CD14-positive monocyte (primary cell): ENCODE measurements at regions not wholly inside any gene's neighbourhood (a gene's known extent, or its start where the extent isn't known, plus 50 kb on each side); places are given as distances from the start of the nearest gene placed in this dataset.

Experiments used
- DNase-seq, 3 donors: peaks; one replicate each; pipeline ENCODE4 v3.0.0-alpha.2; 2011 to 2022
- H2AFZ ChIP-seq: 2 replicates; pipeline ENCODE4 v1.6.0; 2012; ENCODE audit warnings: mild to moderate bottlenecking, low read depth, low read length, inconsistent platforms; ENCODE audit not compliant: insufficient read depth, poor library complexity, severe bottlenecking
- H3K27ac ChIP-seq, 2 donors: 1 replicate in 1 of 2; 2 replicates in 1 of 2; pipeline ENCODE4 v1.5.1; 2012 to 2013; ENCODE audit warnings: low read length in 2 of 2, control low read depth in 1 of 2, inconsistent platforms in 1 of 2, low read depth in 1 of 2, mild to moderate bottlenecking in 1 of 2
- H3K27me3 ChIP-seq, 2 donors: one replicate each; pipeline versions ENCODE4 v1.6.0 to v1.6.1; 2011 to 2013; ENCODE audit warnings: low read length in 2 of 2; ENCODE audit not compliant: control insufficient read depth in 2 of 2, insufficient read depth in 2 of 2
- H3K36me3 ChIP-seq, 2 donors: replicated peaks in 1 of 2; 1 replicate in 1 of 2; 2 replicates in 1 of 2; pipeline versions ENCODE4 v1.5.1 to v1.6.1; 2012 to 2013; ENCODE audit warnings: low read length in 2 of 2, control low read depth in 1 of 2, inconsistent platforms in 1 of 2, mild to moderate bottlenecking in 1 of 2; ENCODE audit not compliant: insufficient read depth in 2 of 2, control insufficient read depth in 1 of 2
- H3K4me1 ChIP-seq, 2 donors: 1 replicate in 1 of 2; 2 replicates in 1 of 2; pipeline versions ENCODE4 v1.5.1 to v1.6.1; 2012 to 2013; ENCODE audit warnings: low read length in 2 of 2, control low read depth in 1 of 2, inconsistent platforms in 1 of 2, mild to moderate bottlenecking in 1 of 2, moderate library complexity in 1 of 2; ENCODE audit not compliant: insufficient read depth in 2 of 2, control insufficient read depth in 1 of 2
- H3K4me2 ChIP-seq: replicated peaks from 2 replicates; pipeline ENCODE3; 2012; ENCODE audit warnings: low read length, moderate library complexity, mild to moderate bottlenecking; ENCODE audit not compliant: poor library complexity, severe bottlenecking; ENCODE audit errors: extremely low read depth
- H3K4me3 ChIP-seq, 3 experiments: fragments of 200-600 bp in 1 of 3; sonication (generic) in 1 of 3; replicated peaks in 1 of 3; 1 replicate in 2 of 3; 2 replicates in 1 of 3; pipeline ENCODE4 v1.5.1; 2011 to 2013; ENCODE audit warnings: low read length in 3 of 3, mild to moderate bottlenecking in 3 of 3, control low read depth in 2 of 3, low read depth in 2 of 3, inconsistent platforms in 1 of 3, moderate library complexity in 1 of 3
- H3K79me2 ChIP-seq: 2 replicates; pipeline ENCODE4 v1.6.0; 2012; ENCODE audit warnings: mild to moderate bottlenecking, control low read depth, inconsistent platforms, low read length, moderate library complexity; ENCODE audit not compliant: insufficient read depth
- H3K9ac ChIP-seq: 2 replicates; pipeline ENCODE4 v1.6.0; 2017; ENCODE audit warnings: low read length, mild to moderate bottlenecking; ENCODE audit not compliant: insufficient read depth, poor library complexity, severe bottlenecking
- H3K9me3 ChIP-seq, 2 donors: replicated peaks in 1 of 2; 1 replicate in 1 of 2; 2 replicates in 1 of 2; pipeline versions ENCODE4 v1.5.1 to v1.6.1; 2012 to 2013; ENCODE audit warnings: low read length in 2 of 2, control low read depth in 1 of 2; ENCODE audit not compliant: control insufficient read depth in 1 of 2, insufficient read depth in 1 of 2
- H4K20me1 ChIP-seq: 2 replicates; pipeline ENCODE4 v1.6.0; 2012; ENCODE audit warnings: mild to moderate bottlenecking, low read length, control low read depth, moderate library complexity; ENCODE audit not compliant: insufficient read depth
- H3K27ac Mint-ChIP-seq, 7 donors: one replicate each; pipeline ENCODE4 v1.8.0; 2020; ENCODE audit warnings: mild to moderate bottlenecking in 7 of 7, mixed read lengths in 7 of 7, moderate library complexity in 6 of 7, inconsistent platforms in 2 of 7
- H3K27me3 Mint-ChIP-seq, 3 donors: one replicate each; pipeline ENCODE4 v1.8.0; 2021 to 2022; ENCODE audit warnings: low read depth in 3 of 3, mild to moderate bottlenecking in 3 of 3, mixed read lengths in 3 of 3, moderate library complexity in 3 of 3, inconsistent platforms in 1 of 3
- H3K36me3 Mint-ChIP-seq, 2 donors: one replicate each; pipeline ENCODE4 v1.8.0; 2020; ENCODE audit warnings: mixed read lengths in 2 of 2, inconsistent platforms in 1 of 2, mild to moderate bottlenecking in 1 of 2
- H3K4me1 Mint-ChIP-seq: one replicate; pipeline ENCODE4 v1.8.0; 2020; ENCODE audit warnings: mild to moderate bottlenecking, mixed read lengths
- H3K4me3 Mint-ChIP-seq, 2 donors: one replicate each; pipeline ENCODE4 v1.8.0; 2020; ENCODE audit warnings: mild to moderate bottlenecking in 2 of 2, mixed read lengths in 2 of 2, moderate library complexity in 1 of 2
- H3K9me3 Mint-ChIP-seq, 7 donors: one replicate each; pipeline ENCODE4 v1.8.0; 2020 to 2022; ENCODE audit warnings: mixed read lengths in 7 of 7, mild to moderate bottlenecking in 6 of 7, moderate library complexity in 6 of 7, inconsistent platforms in 2 of 7
- WGBS: methylation state at CpG from one replicate; pipeline ENCODE4 v1.1.5; 2013; ENCODE audit warnings: missing lambda C conversion rate; ENCODE audit not compliant: insufficient coverage; 5-methylcytosine and 5-hydroxymethylcytosine counted together
- intact Hi-C, 2 donors: fragments of 100-400 bp; cut with micrococcal nuclease; formaldehyde crosslinking; loops; one replicate each; pipeline versions ENCODE4 v1.15.0 to v1.15.1; 2023
- TF ChIP-seq, protein P1 (sequence below): fragments of 200-600 bp; IDR thresholded peaks from one replicate; pipeline ENCODE4 v1.8.0; 2022; ENCODE audit warnings: antibody characterized with exemption, mild to moderate bottlenecking

DNA sequence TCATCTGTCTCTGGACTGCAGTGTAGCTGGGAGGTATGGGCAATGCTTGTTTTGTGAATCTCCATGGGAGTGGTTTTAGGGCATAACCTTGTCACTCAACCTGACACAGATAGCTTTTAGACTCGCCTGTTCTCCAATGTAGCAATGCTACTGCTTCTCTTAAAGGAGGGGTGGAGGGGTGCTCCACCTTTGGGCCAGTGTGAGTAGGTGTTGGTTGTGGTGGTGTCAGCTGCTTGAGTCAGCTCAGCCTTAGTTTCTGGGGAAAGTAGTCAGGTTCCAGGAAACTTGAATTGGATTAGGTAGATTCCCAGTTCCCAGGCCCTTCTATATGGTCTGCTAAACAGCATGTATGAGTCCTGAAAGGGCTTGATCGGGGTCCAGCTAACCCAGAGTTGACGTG is 91.1 kb upstream of the PLPPR1 start:
- Mint-ChIP-seq H3K4me1 (no peaks in the 10 kb centered on the region), H3K27me3 (no peaks in the 10 kb centered on the region), H3K9me3 (peaks cover 0 to 21% (median 10%) of the 10 kb centered on the region in 7 donors), H3K4me3 (no peak overlapping the region), H3K27ac (no peak overlapping the region), H3K36me3 (no peaks in the 10 kb centered on the region)
- H4K20me1 ChIP-seq = no peaks in the 10 kb centered on the region
- H3K9ac ChIP-seq = no peak overlapping the region
- H3K27me3 ChIP-seq = no peaks in the 10 kb centered on the region
- no peak for DNase-seq
- intact Hi-C loops = no loop called here
- TF ChIP-seq, protein P1, sequence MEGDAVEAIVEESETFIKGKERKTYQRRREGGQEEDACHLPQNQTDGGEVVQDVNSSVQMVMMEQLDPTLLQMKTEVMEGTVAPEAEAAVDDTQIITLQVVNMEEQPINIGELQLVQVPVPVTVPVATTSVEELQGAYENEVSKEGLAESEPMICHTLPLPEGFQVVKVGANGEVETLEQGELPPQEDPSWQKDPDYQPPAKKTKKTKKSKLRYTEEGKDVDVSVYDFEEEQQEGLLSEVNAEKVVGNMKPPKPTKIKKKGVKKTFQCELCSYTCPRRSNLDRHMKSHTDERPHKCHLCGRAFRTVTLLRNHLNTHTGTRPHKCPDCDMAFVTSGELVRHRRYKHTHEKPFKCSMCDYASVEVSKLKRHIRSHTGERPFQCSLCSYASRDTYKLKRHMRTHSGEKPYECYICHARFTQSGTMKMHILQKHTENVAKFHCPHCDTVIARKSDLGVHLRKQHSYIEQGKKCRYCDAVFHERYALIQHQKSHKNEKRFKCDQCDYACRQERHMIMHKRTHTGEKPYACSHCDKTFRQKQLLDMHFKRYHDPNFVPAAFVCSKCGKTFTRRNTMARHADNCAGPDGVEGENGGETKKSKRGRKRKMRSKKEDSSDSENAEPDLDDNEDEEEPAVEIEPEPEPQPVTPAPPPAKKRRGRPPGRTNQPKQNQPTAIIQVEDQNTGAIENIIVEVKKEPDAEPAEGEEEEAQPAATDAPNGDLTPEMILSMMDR = no peak
- peaks cover 0 to 12% of the 10 kb centered on the region in 2 donors for H3K9me3 ChIP-seq
- H3K36me3 ChIP-seq = no peaks in the 10 kb centered on the region
- no peaks in the 10 kb centered on the region for H3K79me2 ChIP-seq
- no peak overlapping the region for H3K4me3 ChIP-seq
- H2AFZ ChIP-seq = no peak overlapping the region
- no peak overlapping the region for H3K4me2 ChIP-seq
- no peak overlapping the region for H3K27ac ChIP-seq
- H3K4me1 ChIP-seq = no peaks in the 10 kb centered on the region
- WGBS = 81% methylated on average over 3 of the region's 3 CpGs

DNA sequence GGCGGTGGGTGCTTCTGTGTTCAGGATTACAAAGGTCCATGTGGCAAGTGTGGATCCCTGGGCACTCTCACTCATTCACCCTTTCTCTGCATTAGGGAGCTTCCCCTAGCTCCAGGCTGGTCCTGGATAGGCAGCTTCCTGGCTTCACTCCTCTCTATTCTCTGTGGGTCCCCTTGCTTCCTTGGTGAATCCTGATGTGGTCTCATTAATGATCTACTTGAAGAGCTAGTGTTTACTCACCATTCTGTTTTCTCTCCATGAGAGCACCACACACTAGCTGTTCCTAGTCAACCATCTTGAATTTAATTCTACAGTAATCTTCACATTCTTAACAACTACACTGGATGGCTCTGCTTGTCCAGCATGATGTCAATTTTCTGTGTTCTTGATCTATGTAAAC is 90.0 kb upstream of the PLPPR1 start:
- Histone ChIP-seq H4K20me1 (no peaks in the 10 kb centered on the region), H3K9ac (no peak overlapping the region), H3K9me3 (peaks cover 0 to 12% of the 10 kb centered on the region in 2 donors), H3K79me2 (no peaks in the 10 kb centered on the region), H3K4me3 (no peak overlapping the region), H3K4me1 (no peaks in the 10 kb centered on the region), H3K36me3 (no peaks in the 10 kb centered on the region), H3K4me2 (no peak overlapping the region), H3K27ac (no peak overlapping the region), H3K27me3 (no peaks in the 10 kb centered on the region), H2AFZ (no peak overlapping the region)
- no peaks in the 10 kb centered on the region for H3K4me1 Mint-ChIP-seq
- no peaks in the 10 kb centered on the region for H3K27me3 Mint-ChIP-seq
- TF ChIP-seq, protein P1 = no peak
- no peak for DNase-seq
- H3K4me3 Mint-ChIP-seq = no peak overlapping the region
- H3K9me3 Mint-ChIP-seq = peaks cover 0 to 21% (median 10%) of the 10 kb centered on the region in 7 donors
- no peaks in the 10 kb centered on the region for H3K36me3 Mint-ChIP-seq
- WGBS = no CpG with 5 or more reads among the region's 1 CpG
- intact Hi-C loops = no loop called here
- H3K27ac Mint-ChIP-seq = no peak overlapping the region
